ENCODE measurements at regions not wholly inside any gene's neighbourhood (a gene's known extent, or its start where the extent isn't known, plus 50 kb on each side); places are given as distances from the start of the nearest gene placed in this dataset.
A peak's percentile ranks its signal among the peaks of the same experiment; 100 is the strongest.

- no peak for TF ChIP-seq CTCF (conservative IDR thresholded peaks at IDR 0.05; ENCODE audit: low read length)
- no peak for DNase-seq (ENCODE audit: low read depth)
- H3K4me3 ChIP-seq (ENCODE audit: low read length): no peak overlapping the region
These were observed 127.5 kb upstream of the TNFAIP3 start for GRCh38 chr6:137739544-137739943.

GRCh38 chr6:137740091-137740755, 126.8 kb upstream of the TNFAIP3 start:
- no peak for TF ChIP-seq CTCF (conservative IDR thresholded peaks at IDR 0.05; ENCODE audit: low read length)
- H3K4me3 ChIP-seq (ENCODE audit: low read length): no peak overlapping the region
- DNase-seq (ENCODE audit: low read depth): peak; percentile 68

GRCh38 chr6:137740967-137741761, 125.9 kb upstream of the TNFAIP3 start:
- no peak for DNase-seq (ENCODE audit: low read depth)
- H3K4me3 ChIP-seq (ENCODE audit: low read length): no peak overlapping the region
- no peak for TF ChIP-seq CTCF (conservative IDR thresholded peaks at IDR 0.05; ENCODE audit: low read length)

GRCh38 chr6:137743493-137743892, 123.6 kb upstream of the TNFAIP3 start:
- H3K4me3 ChIP-seq (ENCODE audit: low read length): no peak overlapping the region
- no peak for DNase-seq (ENCODE audit: low read depth)
- TF ChIP-seq CTCF (conservative IDR thresholded peaks at IDR 0.05; ENCODE audit: low read length): no peak

GRCh38 chr6:137744877-137745276, 122.2 kb upstream of the TNFAIP3 start:
- DNase-seq (ENCODE audit: low read depth): no peak
- no peak for TF ChIP-seq CTCF (conservative IDR thresholded peaks at IDR 0.05; ENCODE audit: low read length)
- H3K4me3 ChIP-seq (ENCODE audit: low read length): no peak overlapping the region

GRCh38 chr6:137745321-137745720, 121.7 kb upstream of the TNFAIP3 start:
- no peak overlapping the region for H3K4me3 ChIP-seq (ENCODE audit: low read length)
- no peak for DNase-seq (ENCODE audit: low read depth)
- TF ChIP-seq CTCF (conservative IDR thresholded peaks at IDR 0.05; ENCODE audit: low read length): no peak

GRCh38 chr6:137746264-137746663, 120.8 kb upstream of the TNFAIP3 start:
- H3K4me3 ChIP-seq (ENCODE audit: low read length): no peak overlapping the region
- no peak for DNase-seq (ENCODE audit: low read depth)
- no peak for TF ChIP-seq CTCF (conservative IDR thresholded peaks at IDR 0.05; ENCODE audit: low read length)

Measured in AG10803 (cell line).